GM12873 (cell line): ENCODE measurements at regions not wholly inside any gene's neighbourhood (a gene's known extent, or its start where the extent isn't known, plus 50 kb on each side); places are given as distances from the start of the nearest gene placed in this dataset.

Experiments used
- CTCF ChIP-seq: IDR thresholded peaks from 2 replicates; pipeline ENCODE4 v1.5.1; 2012; ENCODE audit warnings: low read depth, mild to moderate bottlenecking, moderate library complexity, low read length, control low read depth; ENCODE audit not compliant: insufficient read depth; ENCODE audit errors: missing control alignments

GRCh38 chr19:30648866-30649862 is 277.0 kb downstream of the ZNF536 start:
- TF ChIP-seq CTCF: no peak

- TF ChIP-seq CTCF: no peak
These were observed 275.9 kb downstream of the ZNF536 start for GRCh38 chr19:30647891-30648720.

GRCh38 chr19:30646806-30647205 is 274.6 kb downstream of the ZNF536 start:
- TF ChIP-seq CTCF: no peak

- TF ChIP-seq CTCF: no peak
These were observed 273.9 kb downstream of the ZNF536 start for GRCh38 chr19:30645946-30646577.

- no peak for TF ChIP-seq CTCF
These were observed 268.2 kb downstream of the ZNF536 start for GRCh38 chr19:30640252-30640965.

- TF ChIP-seq CTCF: no peak
These were observed 266.7 kb downstream of the ZNF536 start for GRCh38 chr19:30638889-30639288.
